ENCODE measurements at regions not wholly inside any gene's neighbourhood (a gene's known extent, or its start where the extent isn't known, plus 50 kb on each side); places are given as distances from the start of the nearest gene placed in this dataset.

GRCh38 chr6:14770040-14770439 is 475.8 kb upstream of the JARID2 start:
- Histone ChIP-seq H3K79me2 (ENCODE audit: insufficient read depth, low read length) (no peaks in the 10 kb centered on the region), H3K4me1 (ENCODE audit: insufficient read depth, low read length) (no peaks in the 10 kb centered on the region), H3K27me3 (ENCODE audit: insufficient read depth, low read length) (no peaks in the 10 kb centered on the region), H3K36me3 (ENCODE audit: insufficient read depth, low read length) (no peaks in the 10 kb centered on the region), H2AFZ (ENCODE audit: low read length) (peak overlapping the region; percentile 31), H4K20me1 (ENCODE audit: insufficient read depth, low read length) (no peaks in the 10 kb centered on the region), H3K27ac (ENCODE audit: low read depth, low read length) (no peak overlapping the region), H3K4me2 (ENCODE audit: insufficient read depth, low read length) (no peak overlapping the region), H3K4me3 (ENCODE audit: insufficient read depth, low read length) (no peak overlapping the region), H3K9me3 (ENCODE audit: low read depth, low read length) (no peaks in the 10 kb centered on the region)
- TF ChIP-seq CTCF (IDR thresholded peaks at IDR 0.05; ENCODE audit: extremely low read depth, low read depth, low read length) = no peak
- DNase-seq (ENCODE audit: insufficient read length, low spot score, missing footprints) = no peak

- H3K79me2 ChIP-seq (ENCODE audit: insufficient read depth, low read length) = no peaks in the 10 kb centered on the region
- peak; percentile 80 for DNase-seq (ENCODE audit: insufficient read length, low spot score, missing footprints)
- H3K4me2 ChIP-seq (ENCODE audit: insufficient read depth, low read length) = no peak overlapping the region
- H3K4me1 ChIP-seq (ENCODE audit: insufficient read depth, low read length) = no peaks in the 10 kb centered on the region
- H2AFZ ChIP-seq (ENCODE audit: low read length) = peak overlapping the region; percentile 31
- no peaks in the 10 kb centered on the region for H4K20me1 ChIP-seq (ENCODE audit: insufficient read depth, low read length)
- no peak for TF ChIP-seq CTCF (IDR thresholded peaks at IDR 0.05; ENCODE audit: extremely low read depth, low read depth, low read length)
- H3K9me3 ChIP-seq (ENCODE audit: low read depth, low read length) = no peaks in the 10 kb centered on the region
- H3K27me3 ChIP-seq (ENCODE audit: insufficient read depth, low read length) = no peaks in the 10 kb centered on the region
- H3K36me3 ChIP-seq (ENCODE audit: insufficient read depth, low read length) = no peaks in the 10 kb centered on the region
- H3K4me3 ChIP-seq (ENCODE audit: insufficient read depth, low read length) = no peak overlapping the region
- H3K27ac ChIP-seq (ENCODE audit: low read depth, low read length) = no peak overlapping the region
Measured at GRCh38 chr6:14770572-14770971, 475.3 kb upstream of the JARID2 start.

GRCh38 chr6:14771016-14771415 is 474.9 kb upstream of the JARID2 start:
- TF ChIP-seq CTCF (IDR thresholded peaks at IDR 0.05; ENCODE audit: extremely low read depth, low read depth, low read length) = no peak
- Histone ChIP-seq H4K20me1 (ENCODE audit: insufficient read depth, low read length) (no peaks in the 10 kb centered on the region), H2AFZ (ENCODE audit: low read length) (no peak overlapping the region), H3K36me3 (ENCODE audit: insufficient read depth, low read length) (no peaks in the 10 kb centered on the region), H3K4me3 (ENCODE audit: insufficient read depth, low read length) (no peak overlapping the region), H3K4me2 (ENCODE audit: insufficient read depth, low read length) (no peak overlapping the region), H3K79me2 (ENCODE audit: insufficient read depth, low read length) (no peaks in the 10 kb centered on the region), H3K4me1 (ENCODE audit: insufficient read depth, low read length) (no peaks in the 10 kb centered on the region), H3K9me3 (ENCODE audit: low read depth, low read length) (no peaks in the 10 kb centered on the region), H3K27ac (ENCODE audit: low read depth, low read length) (no peak overlapping the region), H3K27me3 (ENCODE audit: insufficient read depth, low read length) (no peaks in the 10 kb centered on the region)
- DNase-seq (ENCODE audit: insufficient read length, low spot score, missing footprints) = no peak

- Histone ChIP-seq H3K9me3 (ENCODE audit: low read depth, low read length) (no peaks in the 10 kb centered on the region), H2AFZ (ENCODE audit: low read length) (no peak overlapping the region), H3K4me1 (ENCODE audit: insufficient read depth, low read length) (no peaks in the 10 kb centered on the region), H3K79me2 (ENCODE audit: insufficient read depth, low read length) (no peaks in the 10 kb centered on the region), H3K27ac (ENCODE audit: low read depth, low read length) (no peak overlapping the region), H3K4me2 (ENCODE audit: insufficient read depth, low read length) (no peak overlapping the region), H3K4me3 (ENCODE audit: insufficient read depth, low read length) (no peak overlapping the region), H4K20me1 (ENCODE audit: insufficient read depth, low read length) (no peaks in the 10 kb centered on the region), H3K36me3 (ENCODE audit: insufficient read depth, low read length) (no peaks in the 10 kb centered on the region), H3K27me3 (ENCODE audit: insufficient read depth, low read length) (no peaks in the 10 kb centered on the region)
- DNase-seq (ENCODE audit: insufficient read length, low spot score, missing footprints) = no peak
- no peak for TF ChIP-seq CTCF (IDR thresholded peaks at IDR 0.05; ENCODE audit: extremely low read depth, low read depth, low read length)
Measured at GRCh38 chr6:14772188-14772587, 473.7 kb upstream of the JARID2 start.
